ENCODE measurements at regions not wholly inside any gene's neighbourhood (a gene's known extent, or its start where the extent isn't known, plus 50 kb on each side); places are given as distances from the start of the nearest gene placed in this dataset.

DNA sequence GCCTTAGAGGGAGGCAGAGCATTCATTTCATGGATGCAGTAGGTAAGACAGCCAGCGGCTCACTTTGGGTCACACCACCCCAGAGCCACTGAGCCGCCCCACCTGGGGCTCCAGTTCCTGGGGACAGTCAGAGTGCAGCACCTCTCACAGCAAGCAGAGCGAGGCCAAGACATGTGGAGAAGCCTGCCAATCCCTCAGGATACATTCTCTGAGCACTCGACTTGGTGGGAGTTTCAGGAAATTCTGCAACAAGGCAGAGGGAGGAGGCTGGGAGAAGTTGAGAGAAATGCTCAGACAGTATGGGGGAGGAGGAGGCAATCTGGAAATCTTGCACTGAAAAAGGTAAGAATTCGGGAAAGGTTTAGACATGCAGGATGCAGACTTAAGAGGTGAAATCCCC is 60.8 kb upstream of the WLS start (continued):
- TF ChIP-seq MYC (IDR thresholded peaks at IDR 0.05; ENCODE audit: low read depth, low read length) (no peak), MYC (CRISPR knock-in tag; IDR thresholded peaks at IDR 0.05; ENCODE audit: borderline replicate concordance, low read depth) (no peak), ZNF830 (CRISPR knock-in tag; IDR thresholded peaks at IDR 0.05) (no peak), ZNF785 (CRISPR knock-in tag; IDR thresholded peaks at IDR 0.05) (no peak), ZNF197 (CRISPR knock-in tag; IDR thresholded peaks at IDR 0.05; ENCODE audit: low read depth) (no peak), CBX2 (IDR thresholded peaks at IDR 0.05; ENCODE audit: insufficient read depth, low read length, poor library complexity, severe bottlenecking) (no peak), SMARCE1 (IDR thresholded peaks at IDR 0.05) (no peak), ATF6 (CRISPR knock-in tag; IDR thresholded peaks at IDR 0.05) (no peak), MYBL2 (IDR thresholded peaks at IDR 0.05; ENCODE audit: low read depth) (no peak), MYBL2 (CRISPR knock-in tag; IDR thresholded peaks at IDR 0.05; ENCODE audit: borderline replicate concordance) (no peak)
- TF ChIP-seq, protein P1, sequence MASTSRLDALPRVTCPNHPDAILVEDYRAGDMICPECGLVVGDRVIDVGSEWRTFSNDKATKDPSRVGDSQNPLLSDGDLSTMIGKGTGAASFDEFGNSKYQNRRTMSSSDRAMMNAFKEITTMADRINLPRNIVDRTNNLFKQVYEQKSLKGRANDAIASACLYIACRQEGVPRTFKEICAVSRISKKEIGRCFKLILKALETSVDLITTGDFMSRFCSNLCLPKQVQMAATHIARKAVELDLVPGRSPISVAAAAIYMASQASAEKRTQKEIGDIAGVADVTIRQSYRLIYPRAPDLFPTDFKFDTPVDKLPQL (IDR thresholded peaks at IDR 0.05; ENCODE audit: extremely low read depth, insufficient read length) = no peak
